Thyroid gland (tissue), 4 donors: ENCODE measurements at regions not wholly inside any gene's neighbourhood (a gene's known extent, or its start where the extent isn't known, plus 50 kb on each side); places are given as distances from the start of the nearest gene placed in this dataset.

Experiments
- DNase-seq, 2 donors: peaks; one replicate each; pipeline ENCODE4 v3.0.0-alpha.2; 2019
- H3K27ac ChIP-seq, 3 donors: fragments of 200-600 bp; sonication (generic); 1 replicate in 2 of 3; 2 replicates in 1 of 3; pipeline ENCODE4 v1.5.1; 2016 to 2019; ENCODE audit warnings: mild to moderate bottlenecking in 1 of 3, moderate library complexity in 1 of 3
- H3K27me3 ChIP-seq: fragments of 200-600 bp; sonication (generic); one replicate; pipeline ENCODE4 v1.5.1; 2019
- H3K36me3 ChIP-seq, 2 donors: fragments of 200-600 bp; sonication (generic); one replicate each; pipeline ENCODE4 v1.5.1; 2016 to 2019
- H3K4me1 ChIP-seq, 2 donors: fragments of 200-600 bp; sonication (generic); one replicate each; pipeline ENCODE4 v1.5.1; 2017 to 2019
- H3K4me3 ChIP-seq, 3 donors: fragments of 200-600 bp; sonication (generic); replicated peaks in 1 of 3; 1 replicate in 2 of 3; 2 replicates in 1 of 3; pipeline ENCODE4 v1.5.1; 2016; ENCODE audit warnings: mild to moderate bottlenecking in 1 of 3
- H3K9me3 ChIP-seq: fragments of 200-600 bp; sonication (generic); one replicate; pipeline ENCODE4 v1.5.1; 2017
- CTCF ChIP-seq, 6 experiments: fragments of 200-600 bp in 3 of 6; fragments of 450-650 bp in 3 of 6; sonication (generic) in 3 of 6; IDR thresholded peaks; one replicate each; pipeline ENCODE4 v1.5.1; 2016 to 2019; ENCODE audit warnings: antibody characterized with exemption in 6 of 6, mild to moderate bottlenecking in 2 of 6, inconsistent platforms in 1 of 6, moderate library complexity in 1 of 6
- POLR2A ChIP-seq, 2 donors: fragments of 450-650 bp; IDR thresholded peaks; one replicate each; pipeline ENCODE4 v1.6.1; 2017; ENCODE audit warnings: antibody characterized with exemption in 2 of 2, mild to moderate bottlenecking in 2 of 2, moderate library complexity in 1 of 2
- WGBS, 2 donors: methylation state at CpG; one replicate each; pipeline ENCODE4 v1.1.5; 2017; 5-methylcytosine and 5-hydroxymethylcytosine counted together
- intact Hi-C: fragments of 100-400 bp; cut with DNase I; formaldehyde crosslinking; loops from one replicate; pipeline ENCODE4 v1.15.1; 2023

- TF ChIP-seq POLR2A (IDR thresholded peaks at IDR 0.05), result no peak
- no peak for TF ChIP-seq CTCF (IDR thresholded peaks at IDR 0.05)
- intact Hi-C loops, result no loop called here
- WGBS, 2 donors, result 78 to 79% methylated on average over 5 of the region's 5 CpGs
- no peak for DNase-seq
- H3K27me3 ChIP-seq, result no peaks in the 10 kb centered on the region
- no peak overlapping the region for H3K4me3 ChIP-seq
- no peak overlapping the region for H3K27ac ChIP-seq
- no peaks in the 10 kb centered on the region for H3K4me1 ChIP-seq
- no peaks in the 10 kb centered on the region for H3K9me3 ChIP-seq
- no peaks in the 10 kb centered on the region for H3K36me3 ChIP-seq
These were observed 509.2 kb downstream of the TDRD15 start for GRCh38 chr2:21633015-21633414.

GRCh38 chr2:21633466-21633865 is 509.7 kb downstream of the TDRD15 start:
- Histone ChIP-seq H3K27ac (no peak overlapping the region), H3K36me3 (no peaks in the 10 kb centered on the region), H3K9me3 (no peaks in the 10 kb centered on the region), H3K27me3 (no peaks in the 10 kb centered on the region), H3K4me3 (no peak overlapping the region), H3K4me1 (no peaks in the 10 kb centered on the region)
- TF ChIP-seq CTCF (IDR thresholded peaks at IDR 0.05) (no peak), POLR2A (IDR thresholded peaks at IDR 0.05) (no peak)
- 51 to 53% methylated on average over 6 of the region's 6 CpGs for WGBS, 2 donors
- no peak for DNase-seq
- intact Hi-C loops, result no loop called here

DNA sequence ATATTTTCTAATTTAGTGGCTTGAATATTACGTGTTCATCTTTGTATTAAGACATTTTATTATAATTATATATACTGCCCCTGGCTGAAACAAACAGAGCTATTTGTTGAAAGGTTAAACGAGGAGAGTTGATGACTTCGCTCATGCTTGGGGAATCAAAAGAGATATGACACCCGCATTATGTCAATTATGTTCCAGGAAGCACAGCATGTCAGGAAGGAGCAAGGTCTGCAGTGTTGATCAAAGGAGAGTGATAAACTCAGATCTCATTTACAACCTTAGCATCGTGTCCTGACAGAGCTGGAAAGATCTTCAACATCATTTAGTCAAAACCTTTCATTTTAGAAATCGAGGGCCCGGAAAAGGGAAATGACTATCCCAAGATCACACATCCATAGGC is 510.1 kb downstream of the TDRD15 start:
- no peaks in the 10 kb centered on the region for H3K4me1 ChIP-seq
- H3K36me3 ChIP-seq, result no peaks in the 10 kb centered on the region
- no peaks in the 10 kb centered on the region for H3K27me3 ChIP-seq
- no peaks in the 10 kb centered on the region for H3K9me3 ChIP-seq
- DNase-seq, result no peak
- no peak overlapping the region for H3K4me3 ChIP-seq
- TF ChIP-seq POLR2A (IDR thresholded peaks at IDR 0.05), result no peak
- intact Hi-C loops, result no loop called here
- WGBS, 2 donors, result 83 to 87% methylated on average over 7 of the region's 7 CpGs
- no peak overlapping the region for H3K27ac ChIP-seq

- intact Hi-C loops, result no loop called here
- Histone ChIP-seq H3K4me1 (no peaks in the 10 kb centered on the region), H3K36me3 (no peaks in the 10 kb centered on the region), H3K9me3 (no peaks in the 10 kb centered on the region), H3K27ac (no peak overlapping the region), H3K27me3 (no peaks in the 10 kb centered on the region), H3K4me3 (no peak overlapping the region)
- DNase-seq, result no peak
- WGBS, 2 donors, result 84 to 90% methylated on average over 2 of the region's 2 CpGs
- TF ChIP-seq POLR2A (IDR thresholded peaks at IDR 0.05) (no peak), CTCF (IDR thresholded peaks at IDR 0.05) (no peak)
These were observed 516.3 kb downstream of the TDRD15 start for GRCh38 chr2:21640046-21640445.

- intact Hi-C loops, result no loop called here
- WGBS, 2 donors, result 80% methylated on average over 6 of the region's 6 CpGs
- no peaks in the 10 kb centered on the region for H3K9me3 ChIP-seq
These were observed 518.9 kb downstream of the TDRD15 start for GRCh38 chr2:21642647-21643046.

More at GRCh38 chr2:21642647-21643046, 518.9 kb downstream of the TDRD15 start:
- no peaks in the 10 kb centered on the region for H3K4me1 ChIP-seq
- H3K4me3 ChIP-seq, result no peak overlapping the region
- DNase-seq, result no peak
- TF ChIP-seq POLR2A (IDR thresholded peaks at IDR 0.05) (no peak), CTCF (IDR thresholded peaks at IDR 0.05) (no peak)
- no peak overlapping the region for H3K27ac ChIP-seq
- no peaks in the 10 kb centered on the region for H3K27me3 ChIP-seq
- H3K36me3 ChIP-seq, result no peaks in the 10 kb centered on the region
